Mucosa of gallbladder (tissue), 1 donor: ENCODE measurements at regions not wholly inside any gene's neighbourhood (a gene's known extent, or its start where the extent isn't known, plus 50 kb on each side); places are given as distances from the start of the nearest gene placed in this dataset.
"Not testable (repeated sequence)": the region's sequence is repeated elsewhere in the genome, so short reads cannot be mapped to it uniquely, and the experiment has no call there.

Experiments used
- DNase-seq: peaks from one replicate; pipeline ENCODE4 v3.0.0-alpha.2; 2020; ENCODE audit warnings: low spot score
- donor health status: DM: no; HTN: no; CAD: no.

DNA sequence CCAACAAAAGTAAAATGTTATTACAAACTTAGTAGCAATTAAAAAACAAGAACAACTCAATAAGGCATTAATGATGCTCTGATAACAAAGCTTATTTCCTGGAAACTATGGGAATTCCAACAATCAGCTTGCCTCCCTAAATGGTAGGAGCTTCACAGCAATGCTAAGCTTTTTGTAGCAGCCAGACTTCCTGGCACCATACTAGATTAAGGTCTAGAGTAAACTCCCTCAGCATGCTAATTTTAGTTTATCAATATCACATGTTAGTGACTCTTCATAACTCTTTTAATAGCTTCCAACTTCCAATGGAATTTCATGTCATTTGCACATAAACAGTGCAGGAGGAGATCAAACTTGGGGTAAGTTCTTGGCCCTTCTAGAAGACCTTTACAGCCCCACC lies 782.0 kb downstream of the MCTP2 start:
- DNase-seq, result no peak

DNA sequence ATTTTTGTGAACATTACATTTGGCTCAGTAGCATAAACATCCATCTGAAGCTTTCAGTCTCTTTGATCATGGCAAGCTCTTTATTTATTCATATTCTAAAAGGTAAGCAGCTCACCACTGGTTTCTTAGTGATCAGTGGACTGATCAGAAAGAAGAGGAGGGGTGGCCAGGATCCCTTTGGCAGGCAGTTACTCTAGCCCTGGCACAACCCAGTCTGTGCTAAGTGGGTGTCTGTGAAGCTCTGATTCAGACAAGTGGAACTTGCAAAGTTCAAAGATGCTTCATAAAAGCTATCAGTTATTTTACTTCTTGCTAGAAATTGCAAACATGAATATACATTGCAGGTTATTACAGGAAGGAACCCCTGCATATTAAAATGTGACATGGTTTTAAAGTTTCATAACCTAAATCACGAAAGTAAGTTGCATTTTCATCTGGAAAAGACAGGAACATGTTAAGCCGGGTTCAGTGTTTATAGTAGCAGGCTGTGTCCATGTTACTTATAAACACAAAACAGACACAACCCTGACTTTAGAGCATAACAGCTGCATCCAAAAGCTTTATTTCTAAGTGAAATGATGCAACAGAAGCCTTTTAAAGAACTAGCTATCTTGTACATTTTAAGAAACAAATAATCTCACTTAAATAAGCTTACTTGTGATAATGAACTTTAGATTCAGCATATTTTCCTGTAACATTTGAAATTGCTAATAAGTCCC lies 785.3 kb downstream of the MCTP2 start:
- DNase-seq, result no peak

- DNase-seq, result peak; percentile 78
Measured at GRCh38 chr15:95017666-95018328, 786.4 kb downstream of the MCTP2 start.

DNA sequence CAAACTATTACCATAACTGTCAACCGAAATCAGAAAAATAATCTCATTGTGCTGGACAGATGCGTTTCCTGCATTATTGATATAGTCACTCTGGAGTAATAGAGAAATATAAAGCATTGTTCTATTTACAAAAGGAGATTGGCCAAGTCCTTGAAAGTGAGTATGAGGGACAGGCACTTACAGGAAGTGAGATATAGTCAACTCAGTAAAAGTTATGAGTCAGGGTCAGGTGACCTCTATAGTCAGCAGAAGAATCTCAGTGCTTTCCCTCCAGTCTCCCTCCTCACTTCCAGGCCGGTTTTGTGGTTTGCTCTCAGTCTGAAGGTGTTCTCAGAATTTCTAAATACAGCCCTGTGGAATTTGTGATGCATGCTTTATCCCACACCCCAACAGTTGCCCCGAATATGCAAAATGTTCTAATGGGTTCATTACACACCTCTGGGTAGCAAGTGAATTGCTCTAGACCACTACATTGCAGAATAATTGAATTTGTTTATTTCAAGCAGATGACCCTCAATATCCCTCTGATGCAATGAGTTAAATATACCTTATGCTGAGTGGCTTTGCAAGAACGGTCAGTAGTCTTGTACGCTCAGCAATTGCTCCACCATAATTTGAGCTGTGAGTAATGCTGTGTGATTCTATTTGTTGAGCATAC lies 787.7 kb downstream of the MCTP2 start:
- DNase-seq, result no peak

DNA sequence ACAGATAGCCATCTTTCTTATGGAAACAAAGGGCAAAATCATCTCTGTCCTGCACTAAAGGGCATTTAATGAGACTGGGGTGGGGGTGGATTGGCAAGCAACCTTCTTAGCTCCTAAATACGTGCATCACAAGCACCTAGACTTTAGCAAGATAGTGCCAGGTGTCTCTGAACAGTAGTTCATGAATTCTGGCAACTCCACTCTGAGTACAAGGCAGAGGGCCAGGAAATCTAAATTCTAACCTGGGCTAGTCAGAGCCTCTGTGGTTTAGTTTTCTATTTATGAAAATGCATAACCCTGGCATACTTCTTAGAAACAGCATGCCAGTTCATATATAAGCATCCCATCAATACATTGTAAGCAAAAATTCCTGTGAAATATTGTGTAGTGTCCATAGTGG lies 788.5 kb downstream of the MCTP2 start:
- DNase-seq, result no peak

DNA sequence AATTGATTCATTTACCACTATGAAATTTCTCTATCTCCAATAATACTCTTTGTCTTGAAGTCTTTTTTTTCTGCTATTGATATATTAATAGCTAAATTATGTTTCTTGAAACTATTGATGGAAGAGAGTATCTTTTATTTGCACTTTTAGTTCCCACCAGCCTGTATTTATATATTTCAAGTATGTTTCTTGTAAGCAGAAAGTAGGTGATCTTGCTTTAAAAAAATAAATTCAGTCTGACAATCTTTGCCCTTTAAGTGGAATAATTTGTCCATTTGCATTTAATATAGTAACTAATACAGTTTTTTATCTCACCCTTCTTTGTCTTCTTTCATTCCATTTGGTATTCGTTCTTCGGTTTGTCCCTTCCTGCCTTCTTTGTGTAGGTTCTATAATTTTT lies 790.5 kb downstream of the MCTP2 start:
- DNase-seq, result no peak

DNA sequence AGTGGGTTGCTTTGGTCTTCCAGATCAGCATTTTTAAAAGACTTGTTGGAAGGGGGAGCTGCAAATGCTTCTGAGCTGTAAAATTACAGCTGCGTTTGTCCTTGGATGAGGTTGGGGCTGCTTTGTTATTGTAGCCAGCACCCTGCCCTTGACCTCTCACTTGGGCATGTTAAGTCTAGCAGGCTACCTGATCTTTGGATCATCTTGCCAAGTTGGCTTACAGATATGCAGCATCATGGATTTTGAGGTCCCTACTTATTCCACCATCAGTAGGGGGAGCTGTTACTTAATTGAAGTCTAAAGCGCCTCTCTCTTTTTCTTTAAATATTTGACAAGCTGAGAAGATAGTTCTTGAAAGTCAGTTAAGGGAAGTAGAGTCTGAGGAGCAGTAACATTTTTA lies 793.0 kb downstream of the MCTP2 start:
- peak; percentile 13 for DNase-seq

- DNase-seq, result peak; percentile 60
Measured at GRCh38 chr15:95025924-95026728, 794.8 kb downstream of the MCTP2 start.

DNA sequence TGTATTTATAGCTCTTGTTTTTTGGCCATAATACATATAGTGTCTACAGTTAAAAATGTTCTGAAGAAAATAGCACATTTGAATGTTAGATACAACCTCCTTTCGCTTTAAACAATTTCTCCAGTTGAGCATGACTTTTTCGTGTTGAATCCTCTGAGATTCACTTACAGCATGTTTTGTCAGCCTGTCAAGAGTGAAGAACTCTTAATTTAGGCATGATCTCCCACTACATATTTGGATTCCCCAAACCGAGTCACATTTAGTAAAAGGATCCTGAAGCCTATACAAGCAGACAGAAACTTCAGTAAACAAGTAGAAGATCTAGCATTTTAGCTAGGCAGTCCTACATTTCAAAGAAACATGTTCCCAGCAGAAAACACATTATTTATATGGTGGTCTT lies 796.6 kb downstream of the MCTP2 start:
- no peak for DNase-seq

- no peak for DNase-seq
Measured at GRCh38 chr15:95032156-95032555, 800.8 kb downstream of the MCTP2 start.

DNA sequence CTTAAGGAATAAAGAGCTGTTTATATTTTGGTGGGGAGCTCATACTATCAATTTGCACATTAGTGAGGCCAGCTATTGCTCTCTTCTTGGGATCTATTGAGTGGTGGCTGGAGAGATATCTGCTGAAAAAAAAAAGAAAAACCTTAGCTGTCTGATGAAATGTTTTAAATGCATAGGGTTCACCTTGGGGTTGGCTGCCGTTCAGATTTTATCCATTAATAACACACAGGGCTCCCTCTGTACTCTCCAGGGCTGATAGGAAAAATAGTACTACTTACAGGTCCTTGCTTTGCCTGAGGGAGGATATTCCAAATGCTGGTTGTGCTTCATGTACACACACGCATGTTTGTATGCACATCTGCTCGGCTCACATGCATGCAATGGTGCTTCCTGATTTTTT lies 803.7 kb downstream of the MCTP2 start:
- no peak for DNase-seq

GRCh38 chr15:95041297-95041696 lies 809.9 kb downstream of the MCTP2 start:
- no peak for DNase-seq

- DNase-seq, result not testable (repeated sequence)
Measured at GRCh38 chr15:95043236-95043932, 812.0 kb downstream of the MCTP2 start.

- DNase-seq, result no peak
Measured at GRCh38 chr15:95043933-95044313, 812.6 kb downstream of the MCTP2 start.

- no peak for DNase-seq
Measured at GRCh38 chr15:95044745-95045417, 813.5 kb downstream of the MCTP2 start.

- DNase-seq, result no peak
Measured at GRCh38 chr15:95051861-95052260, 820.5 kb downstream of the MCTP2 start.

DNA sequence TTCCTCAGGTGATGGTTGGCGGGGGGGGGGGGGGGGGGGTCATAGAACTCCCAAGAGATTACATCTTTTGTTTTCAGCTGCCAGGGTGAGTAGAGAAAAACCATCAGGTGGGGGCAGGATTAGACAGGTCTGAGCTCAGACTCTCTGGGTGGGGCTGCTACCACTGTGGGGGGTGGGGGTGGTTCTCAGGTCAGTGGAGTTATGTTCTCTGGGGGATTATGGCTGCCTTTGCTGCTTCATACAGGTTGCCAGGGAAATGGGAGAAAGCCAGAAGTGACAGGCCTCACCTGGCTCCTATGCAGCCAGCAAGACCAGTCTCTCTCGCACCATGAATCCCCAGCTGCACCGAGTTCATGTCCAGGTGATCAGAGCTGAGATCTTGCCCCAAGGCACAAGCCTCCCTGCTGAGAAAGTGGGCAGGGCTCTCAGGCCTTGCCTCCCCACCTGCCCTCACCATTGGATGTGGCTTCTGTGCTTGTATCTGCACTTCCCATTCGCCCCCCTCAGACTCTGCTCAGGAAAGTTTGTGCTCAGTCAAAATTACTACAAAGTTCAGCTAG lies 828.1 kb downstream of the MCTP2 start:
- no peak for DNase-seq

DNA sequence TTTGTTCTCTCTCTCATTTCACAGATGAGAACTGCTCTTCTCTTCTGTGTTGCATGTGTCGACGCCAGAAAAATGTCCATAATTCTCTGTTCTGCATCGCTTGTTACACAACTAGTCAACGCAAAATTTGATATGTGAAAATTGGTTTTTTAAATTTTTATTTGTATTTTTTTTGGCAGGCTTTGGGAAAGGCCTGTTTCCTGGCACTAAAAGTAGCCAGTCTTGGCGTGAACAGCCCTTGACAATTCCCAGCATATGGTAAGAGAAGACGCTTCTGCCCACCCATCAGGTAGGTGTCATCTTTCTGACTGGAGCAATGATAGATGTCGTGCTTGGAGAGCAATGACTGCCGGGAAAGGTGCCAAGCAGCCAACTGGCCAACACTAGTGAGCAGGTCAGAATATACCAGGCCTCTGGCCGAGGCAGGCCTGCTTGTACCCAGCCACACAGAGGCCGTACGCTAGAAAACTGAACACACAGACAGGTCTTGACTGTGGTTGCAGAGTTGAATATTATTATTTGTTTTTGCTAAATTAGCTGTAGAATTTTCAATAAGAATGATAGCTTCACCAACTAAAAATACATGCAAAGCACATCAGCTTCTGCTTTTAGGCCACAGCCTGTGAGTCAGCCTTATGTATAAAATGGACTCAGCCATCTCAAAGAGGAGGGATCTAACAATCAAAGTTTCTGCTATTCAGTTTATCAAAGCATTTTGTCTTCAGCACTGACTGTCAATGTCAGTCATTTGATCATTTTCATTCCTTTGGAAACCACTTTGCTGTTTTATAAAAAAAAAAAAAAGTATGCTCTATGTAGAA lies 837.5 kb downstream of the MCTP2 start:
- no peak for DNase-seq

DNA sequence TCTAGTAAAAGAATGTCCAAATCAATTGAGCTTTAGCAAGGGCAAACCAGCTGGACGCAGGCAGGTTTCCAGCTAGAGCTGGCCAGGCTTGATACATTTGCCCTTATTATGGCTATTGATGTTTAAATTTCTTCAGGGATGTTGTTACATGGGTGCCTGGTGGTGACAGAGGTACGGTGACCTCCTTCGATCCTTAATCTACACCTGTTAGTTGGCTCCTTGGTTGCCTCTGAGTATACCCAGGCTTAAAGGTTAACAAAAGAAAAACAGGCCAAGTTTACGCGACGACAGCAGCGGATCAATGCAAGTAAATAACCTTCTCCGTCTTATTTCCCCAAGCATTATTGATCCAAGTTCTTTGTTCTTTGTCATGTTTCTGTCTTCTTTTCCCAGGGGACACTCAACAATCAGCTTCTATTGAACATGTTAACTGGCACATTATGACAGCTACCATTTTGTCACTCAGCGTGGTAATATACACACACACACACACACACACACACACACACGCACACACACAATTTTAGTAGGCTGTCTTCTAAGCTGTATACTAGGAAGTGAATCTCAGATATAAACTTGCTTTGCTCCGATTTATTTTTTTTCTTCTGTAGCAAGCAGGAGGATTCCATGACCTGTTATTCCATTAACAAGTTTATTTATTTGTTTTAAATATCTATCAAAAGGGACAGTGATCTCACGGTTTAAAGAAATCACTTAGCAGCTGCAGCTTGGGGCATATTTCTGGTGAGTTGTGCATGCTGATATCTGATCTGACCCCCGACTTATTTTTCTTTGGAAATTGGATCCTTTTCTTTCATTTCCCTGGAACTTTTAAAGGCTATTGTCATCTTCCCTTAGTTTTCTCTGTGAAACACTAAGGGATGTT lies 844.7 kb downstream of the MCTP2 start:
- DNase-seq, result peak; percentile 89
